ENCODE measurements at regions not wholly inside any gene's neighbourhood (a gene's known extent, or its start where the extent isn't known, plus 50 kb on each side); places are given as distances from the start of the nearest gene placed in this dataset.

GRCh38 chr2:155836439-155836838, 496.1 kb downstream of the NR4A2 start:
- H3K4me1 ChIP-seq, result no peaks in the 10 kb centered on the region
- Mint-ChIP-seq H3K27me3 (ENCODE audit: insufficient read depth, unreplicated experiment) (no peaks in the 10 kb centered on the region), H3K36me3 (ENCODE audit: insufficient read depth, unreplicated experiment) (no peaks in the 10 kb centered on the region), H3K27ac (ENCODE audit: unreplicated experiment) (no peak overlapping the region), H3K4me1 (ENCODE audit: low read depth, unreplicated experiment) (no peaks in the 10 kb centered on the region), H3K9me3 (ENCODE audit: unreplicated experiment) (no peaks in the 10 kb centered on the region), H3K4me3 (ENCODE audit: unreplicated experiment) (no peak overlapping the region)
- ChIA-PET CTCF (no interaction called here), POLR2A (no interaction called here)
- no peaks in the 10 kb centered on the region for H3K27me3 ChIP-seq (replicated peaks; ENCODE audit: control insufficient read depth, insufficient read depth, low read length)
- H3K36me3 ChIP-seq (ENCODE audit: control insufficient read depth, insufficient read depth, low read length), result no peaks in the 10 kb centered on the region
- intact Hi-C loops (cut with micrococcal nuclease; ENCODE audit: unreplicated experiment), result loop anchor here (10.0 kb wide), 1 partner anchor 1602 kb away; no protein-coding TSS in a partner anchor
- no TSS peak for BruUV-seq (replicated peaks)
- TF ChIP-seq CTCF (IDR thresholded peaks at IDR 0.05; ENCODE audit: insufficient read depth in 1 of 2, low read depth in 1 of 2, low read length in 1 of 2, severe bottlenecking in 1 of 2, unreplicated experiment in 1 of 2), result no peak
- no peaks in the 10 kb centered on the region for H3K9me3 ChIP-seq
- DNase-seq, result no peak
- no peak overlapping the region for H3K4me3 ChIP-seq (ENCODE audit: low read depth, low read length)

GRCh38 chr2:155830817-155831579, 501.5 kb downstream of the NR4A2 start:
- no peak overlapping the region for H3K27ac Mint-ChIP-seq (ENCODE audit: unreplicated experiment)
- CTCF ChIA-PET, result no interaction called here

GRCh38 chr2:155830351-155830750, 502.2 kb downstream of the NR4A2 start:
- intact Hi-C loops (cut with micrococcal nuclease; ENCODE audit: unreplicated experiment), result loop anchor here (10.0 kb wide), 1 partner anchor 1596 kb away; no protein-coding TSS in a partner anchor
- Mint-ChIP-seq H3K27ac (ENCODE audit: unreplicated experiment) (no peak overlapping the region), H3K27me3 (ENCODE audit: insufficient read depth, unreplicated experiment) (no peaks in the 10 kb centered on the region), H3K4me1 (ENCODE audit: low read depth, unreplicated experiment) (peaks cover 13% of the 10 kb centered on the region), H3K9me3 (ENCODE audit: unreplicated experiment) (no peaks in the 10 kb centered on the region), H3K36me3 (ENCODE audit: insufficient read depth, unreplicated experiment) (no peaks in the 10 kb centered on the region), H3K4me3 (ENCODE audit: unreplicated experiment) (no peak overlapping the region)
- Histone ChIP-seq H3K9me3 (no peaks in the 10 kb centered on the region), H3K36me3 (ENCODE audit: control insufficient read depth, insufficient read depth, low read length) (no peaks in the 10 kb centered on the region), H3K4me3 (ENCODE audit: low read depth, low read length) (no peak overlapping the region), H3K27me3 (replicated peaks; ENCODE audit: control insufficient read depth, insufficient read depth, low read length) (no peaks in the 10 kb centered on the region), H3K4me1 (peaks cover 12% of the 10 kb centered on the region)
- POLR2A ChIA-PET, result no interaction called here
- DNase-seq, result no peak
- no TSS peak for BruUV-seq (replicated peaks)
- CTCF ChIA-PET, result no interaction called here
- no peak for TF ChIP-seq CTCF (IDR thresholded peaks at IDR 0.05; ENCODE audit: insufficient read depth in 1 of 2, low read depth in 1 of 2, low read length in 1 of 2, severe bottlenecking in 1 of 2, unreplicated experiment in 1 of 2)

More at GRCh38 chr2:155830817-155831579, 501.5 kb downstream of the NR4A2 start:
- Mint-ChIP-seq H3K27me3 (ENCODE audit: insufficient read depth, unreplicated experiment) (no peaks in the 10 kb centered on the region), H3K36me3 (ENCODE audit: insufficient read depth, unreplicated experiment) (no peaks in the 10 kb centered on the region), H3K4me3 (ENCODE audit: unreplicated experiment) (no peak overlapping the region), H3K4me1 (ENCODE audit: low read depth, unreplicated experiment) (peaks cover 7% of the 10 kb centered on the region), H3K9me3 (ENCODE audit: unreplicated experiment) (no peaks in the 10 kb centered on the region)
- BruUV-seq (replicated peaks), result no TSS peak
- POLR2A ChIA-PET, result no interaction called here
- H3K4me3 ChIP-seq (ENCODE audit: low read depth, low read length), result no peak overlapping the region
- H3K27me3 ChIP-seq (replicated peaks; ENCODE audit: control insufficient read depth, insufficient read depth, low read length), result no peaks in the 10 kb centered on the region
- H3K4me1 ChIP-seq, result peaks cover 6% of the 10 kb centered on the region
- TF ChIP-seq CTCF (IDR thresholded peaks at IDR 0.05; ENCODE audit: insufficient read depth in 1 of 2, low read depth in 1 of 2, low read length in 1 of 2, severe bottlenecking in 1 of 2, unreplicated experiment in 1 of 2), result no peak
- no peaks in the 10 kb centered on the region for H3K36me3 ChIP-seq (ENCODE audit: control insufficient read depth, insufficient read depth, low read length)
- no peaks in the 10 kb centered on the region for H3K9me3 ChIP-seq
- intact Hi-C loops (cut with micrococcal nuclease; ENCODE audit: unreplicated experiment), result loop anchor here (10.0 kb wide), 1 partner anchor 1596 kb away; no protein-coding TSS in a partner anchor
- no peak for DNase-seq

Measured in Caco-2 (cell line).